ENCODE measurements at regions not wholly inside any gene's neighbourhood (a gene's known extent, or its start where the extent isn't known, plus 50 kb on each side); places are given as distances from the start of the nearest gene placed in this dataset.

- ChIA-PET RAD21 (ENCODE audit: unreplicated experiment) (no interaction called here), CTCF (no interaction called here), SMC1A (ENCODE audit: uncharacterized antibody, unreplicated experiment) (no interaction called here), POLR2A (no interaction called here)
- DNase-seq (ENCODE audit: low read depth, low spot score) (no peak), ATAC-seq (no peak), FAIRE-seq (no peak)
- H4K20me1 ChIP-seq (ENCODE audit: control insufficient read depth, insufficient read depth), result no peaks in the 10 kb centered on the region
- no peak overlapping the region for H3K4me2 ChIP-seq (ENCODE audit: control insufficient read depth, insufficient read depth)
- intact Hi-C loops (cut with micrococcal nuclease; ENCODE audit: unreplicated experiment) (no loop called here), in situ Hi-C loops (cut with MboI) (no loop called here)
- H3K9me3 ChIP-seq (replicated peaks; ENCODE audit: control insufficient read depth, insufficient read depth, low read length), result no peaks in the 10 kb centered on the region
- H3K4me1 ChIP-seq (ENCODE audit: control insufficient read depth, insufficient read depth, low read length), result no peaks in the 10 kb centered on the region
- H3K27ac ChIP-seq (ENCODE audit: control insufficient read depth, insufficient read depth), result no peak overlapping the region
- TF ChIP-seq, protein P1, sequence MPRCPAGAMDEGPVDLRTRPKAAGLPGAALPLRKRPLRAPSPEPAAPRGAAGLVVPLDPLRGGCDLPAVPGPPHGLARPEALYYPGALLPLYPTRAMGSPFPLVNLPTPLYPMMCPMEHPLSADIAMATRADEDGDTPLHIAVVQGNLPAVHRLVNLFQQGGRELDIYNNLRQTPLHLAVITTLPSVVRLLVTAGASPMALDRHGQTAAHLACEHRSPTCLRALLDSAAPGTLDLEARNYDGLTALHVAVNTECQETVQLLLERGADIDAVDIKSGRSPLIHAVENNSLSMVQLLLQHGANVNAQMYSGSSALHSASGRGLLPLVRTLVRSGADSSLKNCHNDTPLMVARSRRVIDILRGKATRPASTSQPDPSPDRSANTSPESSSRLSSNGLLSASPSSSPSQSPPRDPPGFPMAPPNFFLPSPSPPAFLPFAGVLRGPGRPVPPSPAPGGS (IDR thresholded peaks at IDR 0.05; ENCODE audit: borderline replicate concordance, insufficient read depth, low read depth, low read length, poor library complexity, severe bottlenecking), result no peak
- TF ChIP-seq HDAC6 (IDR thresholded peaks at IDR 0.05; ENCODE audit: unreplicated experiment), result no peak
- no peak for TF ChIP-seq SP1 (IDR thresholded peaks at IDR 0.05; ENCODE audit: low read depth, low read length)
- TF ChIP-seq POLR2A (IDR thresholded peaks at IDR 0.05; ENCODE audit: low read depth, low read length), result no peak
- no peak for TF ChIP-seq BCL11A (IDR thresholded peaks at IDR 0.05; ENCODE audit: low read depth, low read length)
- TF ChIP-seq BRCA1 (IDR thresholded peaks at IDR 0.05; ENCODE audit: low read depth, low read length), result no peak
- TF ChIP-seq ZNF592 (IDR thresholded peaks at IDR 0.05), result no peak
- no peak for TF ChIP-seq PBX3 (IDR thresholded peaks at IDR 0.05; ENCODE audit: insufficient replicate concordance, low read depth, low read length)
- TF ChIP-seq WRNIP1 (IDR thresholded peaks at IDR 0.05; ENCODE audit: borderline replicate concordance, low read depth, low read length), result no peak
- TF ChIP-seq SUPT20H (IDR thresholded peaks at IDR 0.05; ENCODE audit: borderline replicate concordance, control insufficient read depth, low read depth, low read length), result no peak
- no peak for TF ChIP-seq NRF1 (conservative IDR thresholded peaks at IDR 0.05; ENCODE audit: low read depth, low read length)
- H3K79me2 ChIP-seq (ENCODE audit: control insufficient read depth, insufficient read depth, low read length), result no peaks in the 10 kb centered on the region
- WGBS (ENCODE audit: insufficient coverage, insufficient replicate concordance, low lambda C conversion rate, missing lambda C conversion rate), result 39% methylated on average over 1 of the region's 1 CpG
- no peaks in the 10 kb centered on the region for H3K36me3 ChIP-seq (ENCODE audit: control insufficient read depth in 2 of 2, insufficient read depth in 2 of 2, low read length in 1 of 2)
- H3K9ac ChIP-seq (ENCODE audit: control insufficient read depth, insufficient read depth, low read length), result no peak overlapping the region
- H3K4me3 ChIP-seq, result no peak overlapping the region
- H3K27me3 ChIP-seq (replicated peaks in 1 of 2; ENCODE audit: control insufficient read depth in 2 of 2, insufficient read depth in 2 of 2, low read length in 1 of 2), result no peaks in the 10 kb centered on the region
- H2AFZ ChIP-seq (ENCODE audit: control insufficient read depth, low read depth, low read length), result no peak overlapping the region
- BruUV-seq (replicated peaks), result no TSS peak
These were observed 294.6 kb downstream of the FLRT2 start for GRCh38 chr14:85824526-85824925.
